OCI-LY1 (cell line): ENCODE measurements at regions not wholly inside any gene's neighbourhood (a gene's known extent, or its start where the extent isn't known, plus 50 kb on each side); places are given as distances from the start of the nearest gene placed in this dataset.

ENCODE experiments used
- EZH2 ChIP-seq: fragments of 200-600 bp; sonication (generic), shearing (Covaris generic); IDR thresholded peaks from 2 replicates; pipeline ENCODE4 v1.8.0; 2017; ENCODE audit warnings: borderline replicate concordance, mixed run types, mild to moderate bottlenecking, antibody characterized with exemption, low read length, moderate library complexity, mixed read lengths
- TF ChIP-seq, protein P1 (sequence below): fragments of 200-600 bp; sonication (generic), shearing (Covaris generic); IDR thresholded peaks from 2 replicates; pipeline ENCODE4 v1.5.1; 2017; ENCODE audit warnings: mild to moderate bottlenecking, antibody characterized with exemption, low read length, moderate library complexity, mixed read lengths

- TF ChIP-seq, protein P1, sequence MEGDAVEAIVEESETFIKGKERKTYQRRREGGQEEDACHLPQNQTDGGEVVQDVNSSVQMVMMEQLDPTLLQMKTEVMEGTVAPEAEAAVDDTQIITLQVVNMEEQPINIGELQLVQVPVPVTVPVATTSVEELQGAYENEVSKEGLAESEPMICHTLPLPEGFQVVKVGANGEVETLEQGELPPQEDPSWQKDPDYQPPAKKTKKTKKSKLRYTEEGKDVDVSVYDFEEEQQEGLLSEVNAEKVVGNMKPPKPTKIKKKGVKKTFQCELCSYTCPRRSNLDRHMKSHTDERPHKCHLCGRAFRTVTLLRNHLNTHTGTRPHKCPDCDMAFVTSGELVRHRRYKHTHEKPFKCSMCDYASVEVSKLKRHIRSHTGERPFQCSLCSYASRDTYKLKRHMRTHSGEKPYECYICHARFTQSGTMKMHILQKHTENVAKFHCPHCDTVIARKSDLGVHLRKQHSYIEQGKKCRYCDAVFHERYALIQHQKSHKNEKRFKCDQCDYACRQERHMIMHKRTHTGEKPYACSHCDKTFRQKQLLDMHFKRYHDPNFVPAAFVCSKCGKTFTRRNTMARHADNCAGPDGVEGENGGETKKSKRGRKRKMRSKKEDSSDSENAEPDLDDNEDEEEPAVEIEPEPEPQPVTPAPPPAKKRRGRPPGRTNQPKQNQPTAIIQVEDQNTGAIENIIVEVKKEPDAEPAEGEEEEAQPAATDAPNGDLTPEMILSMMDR: no peak
- TF ChIP-seq EZH2: no peak
Observed at GRCh38 chr2:205914213-205915129, 171.5 kb downstream of the INO80D start.
